Right hindlimb (tissue), 1 donor: ENCODE measurements at regions not wholly inside any gene's neighbourhood (a gene's known extent, or its start where the extent isn't known, plus 50 kb on each side); places are given as distances from the start of the nearest gene placed in this dataset.
A peak's percentile ranks its signal among the peaks of the same experiment; 100 is the strongest.
"Not testable (repeated sequence)": the region's sequence is repeated elsewhere in the genome, so short reads cannot be mapped to it uniquely, and the experiment has no call there.

ENCODE experiments used
- DNase-seq: peaks from one replicate; pipeline ENCODE4 v3.0.0-alpha.2; 2018

DNA sequence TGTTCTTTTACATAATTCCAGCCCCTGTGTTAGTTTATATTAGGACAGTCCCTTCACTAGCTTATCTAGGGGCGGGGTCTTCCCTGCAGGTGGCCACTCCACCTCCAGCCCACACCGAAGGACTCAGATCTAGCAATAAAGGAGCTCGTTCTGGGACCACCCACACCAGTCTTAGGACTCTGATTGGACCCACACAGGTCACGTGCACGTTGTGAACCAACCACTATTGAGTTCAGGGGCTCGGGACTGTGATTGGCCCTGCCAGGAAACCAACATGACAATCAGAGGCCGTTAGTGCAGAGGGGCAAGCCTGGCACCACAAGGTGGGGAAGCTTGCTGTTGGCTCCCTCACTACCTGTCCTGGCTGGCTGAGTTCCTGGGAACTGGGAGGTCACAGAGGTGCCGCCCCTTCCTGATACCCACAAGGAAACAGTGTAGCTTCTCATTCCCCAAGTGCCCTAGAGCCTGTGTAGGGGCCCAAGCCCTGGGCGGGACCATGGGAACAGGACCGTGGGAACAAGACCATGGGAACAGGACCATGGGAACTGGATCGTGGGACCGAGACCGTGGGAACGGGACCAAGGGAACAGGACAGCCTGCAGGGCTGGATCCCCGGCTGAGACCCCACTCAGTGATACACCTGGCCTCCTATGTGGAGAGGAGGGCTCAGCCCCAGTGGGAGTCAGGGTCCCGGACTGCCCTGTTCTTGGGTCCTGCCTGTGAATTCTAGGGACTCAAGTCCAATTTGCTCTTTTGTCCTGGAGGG, 297.8 kb downstream of the ADGRD1 start:
- DNase-seq, result no peak

DNA sequence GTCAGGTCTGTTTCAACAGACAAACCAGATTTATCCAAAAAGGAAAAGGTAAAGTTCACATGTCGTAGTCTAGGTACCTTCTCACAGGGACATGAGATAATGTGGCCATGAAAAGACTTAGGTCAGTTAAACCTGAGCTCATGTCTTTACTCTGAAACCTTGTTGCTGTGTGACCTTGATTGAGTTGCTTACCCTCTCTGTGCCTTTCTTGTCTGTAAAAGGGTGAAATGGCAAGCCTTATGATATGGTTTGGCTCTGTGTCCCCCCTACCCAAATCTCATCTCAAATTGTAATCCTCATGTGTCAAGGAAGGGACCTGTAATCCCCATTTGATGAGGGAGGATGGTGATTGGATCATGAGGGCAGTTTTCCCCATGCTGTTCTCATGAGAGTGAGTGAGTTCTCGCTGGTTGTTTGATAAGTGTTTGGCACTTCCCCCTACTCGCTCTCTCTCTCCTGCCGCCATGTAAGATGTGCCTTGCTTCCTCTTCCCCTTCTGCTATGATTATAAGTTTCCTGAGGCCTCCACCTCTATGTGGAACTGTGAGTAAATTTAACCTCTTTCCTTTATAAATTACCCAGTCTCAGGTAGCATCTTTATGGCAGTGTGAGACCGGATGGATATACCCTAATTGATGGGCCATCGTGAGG, 299.8 kb downstream of the ADGRD1 start:
- no peak for DNase-seq

- no peak for DNase-seq
Observed at GRCh38 chr12:131254374-131254773, 300.7 kb downstream of the ADGRD1 start.

DNA sequence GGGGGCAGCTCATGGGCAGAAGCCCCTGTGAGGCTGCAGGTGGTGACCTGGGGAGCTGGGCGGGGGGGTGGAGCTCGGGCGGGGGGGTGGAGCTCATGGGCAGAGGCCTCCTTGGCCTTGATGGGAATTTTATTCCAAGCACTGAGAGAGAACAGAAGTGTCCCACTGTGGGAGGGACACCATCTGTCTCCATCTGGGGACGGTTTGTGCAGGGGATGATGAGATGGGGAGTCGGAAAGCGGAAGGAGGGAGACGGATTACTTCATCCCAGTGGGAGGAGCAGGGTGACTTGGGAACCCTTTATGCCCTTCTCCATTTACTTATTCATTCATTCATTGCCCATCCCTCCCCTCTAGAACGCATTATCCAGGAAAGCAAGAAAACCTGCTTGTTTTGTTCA, 304.7 kb downstream of the ADGRD1 start:
- no peak for DNase-seq

DNA sequence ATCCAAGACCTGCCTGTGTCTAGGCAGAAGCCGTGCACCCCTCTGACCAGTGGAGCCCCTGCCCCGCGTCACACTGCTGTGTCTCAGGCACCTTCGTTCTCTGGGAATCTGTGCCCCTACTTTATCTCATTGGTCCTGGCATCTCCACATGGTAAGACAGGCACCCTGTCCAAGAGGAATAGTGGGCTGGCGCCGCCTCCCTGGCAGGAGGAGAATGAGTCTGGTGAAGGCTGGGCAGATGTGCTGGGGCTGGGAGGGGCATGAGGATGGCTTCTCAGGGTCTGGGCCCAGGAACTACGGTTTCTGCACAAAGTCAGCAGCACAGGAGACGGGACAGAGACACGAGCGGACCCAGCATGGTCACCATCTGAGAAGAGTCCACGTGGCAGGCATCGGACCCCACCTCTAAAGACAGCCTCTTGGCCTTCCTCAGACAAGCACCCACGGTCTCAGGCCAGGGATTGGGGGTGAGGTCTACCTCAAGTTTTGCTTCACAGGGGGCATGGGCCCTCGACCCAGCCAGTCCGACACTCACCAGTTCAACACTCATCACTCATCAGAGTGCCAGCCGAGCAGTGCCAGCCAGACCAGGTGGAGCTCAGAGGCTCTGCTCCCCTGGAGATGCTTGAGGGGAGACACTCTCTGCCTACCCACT, 306.7 kb downstream of the ADGRD1 start:
- no peak for DNase-seq

GRCh38 chr12:131260954-131261353, 307.2 kb downstream of the ADGRD1 start:
- no peak for DNase-seq

DNA sequence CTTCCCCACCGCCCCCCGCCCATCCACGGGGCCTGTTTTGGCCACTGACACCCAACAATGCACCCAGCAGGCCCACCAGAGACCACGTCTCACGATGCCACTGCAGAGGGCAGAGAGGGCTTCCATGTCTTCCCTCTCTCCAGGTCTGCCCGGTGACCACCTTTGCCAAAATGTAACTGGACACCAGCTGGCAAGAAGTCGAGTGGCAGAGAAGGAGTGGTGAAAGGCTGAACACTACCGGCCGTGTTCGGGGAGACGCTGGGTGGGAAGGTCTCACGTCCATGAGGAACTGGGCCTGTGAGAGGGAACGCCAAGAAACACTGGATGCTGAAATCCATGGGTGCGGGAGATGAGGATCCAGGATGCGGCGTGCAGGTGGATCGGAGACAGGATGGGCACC, 308.2 kb downstream of the ADGRD1 start:
- no peak for DNase-seq

- DNase-seq, result no peak
Observed at GRCh38 chr12:131263626-131264025, 309.9 kb downstream of the ADGRD1 start.

GRCh38 chr12:131264635-131265034, 310.9 kb downstream of the ADGRD1 start:
- DNase-seq, result no peak

DNA sequence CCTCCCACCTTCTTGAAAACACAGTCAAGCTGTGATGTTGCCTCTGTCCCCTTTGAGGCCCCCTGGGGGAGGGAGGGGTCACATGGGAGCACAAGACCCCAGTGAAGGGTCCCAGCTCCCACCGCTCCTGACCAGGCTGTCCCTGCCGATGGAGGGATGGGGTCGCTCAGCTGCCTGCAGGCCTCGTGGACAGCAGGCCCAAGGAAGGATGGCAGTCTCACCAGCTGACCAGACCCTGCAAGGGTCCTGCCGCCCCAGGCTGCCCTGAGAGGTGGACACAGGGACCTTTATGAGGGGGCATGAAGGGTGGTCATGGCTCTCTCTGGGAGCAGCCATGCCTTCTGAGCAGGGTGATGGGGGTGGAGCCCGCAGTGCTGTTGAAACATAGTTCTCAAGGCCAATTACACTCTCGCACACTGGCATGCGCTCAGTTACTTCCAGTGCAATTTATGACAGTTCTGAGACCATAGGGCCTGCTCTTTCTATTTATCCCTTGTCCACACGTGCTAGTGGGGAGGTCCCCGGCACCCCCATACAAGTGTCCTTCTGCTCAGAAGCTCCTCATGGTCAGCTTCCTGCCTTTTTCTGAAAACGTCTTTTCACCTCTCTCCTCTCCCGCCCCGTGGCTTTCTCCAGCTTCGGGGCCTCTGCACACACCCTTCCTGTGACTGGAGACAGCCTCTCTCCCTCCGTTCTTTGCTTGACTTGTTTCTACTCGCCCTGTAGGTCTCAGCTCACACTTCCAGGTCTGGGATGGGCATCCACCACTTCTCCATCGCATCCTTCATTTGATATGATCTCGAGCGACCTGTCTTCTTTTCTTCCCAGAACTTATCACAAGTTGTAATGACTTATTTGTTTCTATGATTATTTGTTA, 313.1 kb downstream of the ADGRD1 start:
- no peak for DNase-seq

GRCh38 chr12:131267576-131267975, 313.9 kb downstream of the ADGRD1 start:
- no peak for DNase-seq

GRCh38 chr12:131268123-131268522, 314.4 kb downstream of the ADGRD1 start:
- peak; percentile 33 for DNase-seq

- not testable (repeated sequence) for DNase-seq
Observed at GRCh38 chr12:131268571-131268970, 314.9 kb downstream of the ADGRD1 start.

- no peak for DNase-seq
Observed at GRCh38 chr12:131269551-131269950, 315.8 kb downstream of the ADGRD1 start.

DNA sequence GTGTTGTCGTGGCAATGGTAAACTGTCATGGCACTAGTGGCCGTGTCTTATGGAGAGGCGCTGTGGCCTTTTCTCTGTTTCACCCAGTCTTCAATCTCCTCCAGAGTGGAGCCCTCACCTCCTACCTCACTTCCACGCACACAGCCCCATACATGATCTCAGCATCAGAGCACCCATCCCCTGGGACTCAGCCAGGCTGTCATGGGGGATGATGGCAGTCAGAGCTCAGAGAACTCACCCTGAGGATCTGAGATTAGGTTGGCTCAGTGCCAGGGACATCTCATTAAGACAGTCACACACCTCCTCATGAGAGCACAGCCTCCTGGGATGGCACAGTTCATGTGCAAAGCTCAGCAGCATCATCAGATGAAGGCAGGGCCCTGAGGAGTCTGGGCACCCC, 316.3 kb downstream of the ADGRD1 start:
- DNase-seq, result not testable (repeated sequence)

GRCh38 chr12:131271724-131272123, 318.0 kb downstream of the ADGRD1 start:
- no peak for DNase-seq

DNA sequence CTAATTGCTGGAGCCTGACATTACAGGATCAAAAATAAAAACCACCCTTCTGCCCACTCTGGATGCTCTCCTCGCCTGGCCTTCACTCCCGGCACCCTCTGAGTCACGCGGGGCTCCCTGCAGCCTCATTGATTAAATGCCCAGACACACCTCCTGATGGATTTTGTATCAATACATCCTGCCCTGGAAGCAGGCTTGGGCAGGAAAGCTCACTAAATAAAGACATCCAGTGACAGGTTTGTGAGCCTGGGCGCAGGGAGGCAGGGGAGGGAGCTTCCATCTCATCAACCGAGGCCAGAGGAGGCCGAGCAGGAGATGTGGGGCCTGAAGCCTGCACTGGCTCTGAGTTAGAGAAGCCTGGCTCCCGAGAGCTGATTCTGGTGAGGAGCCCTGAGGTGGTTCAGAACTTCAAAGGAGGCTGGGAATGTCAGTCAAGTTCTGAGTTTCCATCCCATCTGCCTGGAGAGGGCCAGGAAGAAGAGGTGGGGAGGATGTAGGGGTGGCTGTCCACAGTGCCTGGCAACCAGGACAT, 318.6 kb downstream of the ADGRD1 start:
- not testable (repeated sequence) for DNase-seq

- no peak for DNase-seq
Observed at GRCh38 chr12:131273291-131273845, 319.7 kb downstream of the ADGRD1 start.

- no peak for DNase-seq
Observed at GRCh38 chr12:131274061-131274460, 320.4 kb downstream of the ADGRD1 start.

DNA sequence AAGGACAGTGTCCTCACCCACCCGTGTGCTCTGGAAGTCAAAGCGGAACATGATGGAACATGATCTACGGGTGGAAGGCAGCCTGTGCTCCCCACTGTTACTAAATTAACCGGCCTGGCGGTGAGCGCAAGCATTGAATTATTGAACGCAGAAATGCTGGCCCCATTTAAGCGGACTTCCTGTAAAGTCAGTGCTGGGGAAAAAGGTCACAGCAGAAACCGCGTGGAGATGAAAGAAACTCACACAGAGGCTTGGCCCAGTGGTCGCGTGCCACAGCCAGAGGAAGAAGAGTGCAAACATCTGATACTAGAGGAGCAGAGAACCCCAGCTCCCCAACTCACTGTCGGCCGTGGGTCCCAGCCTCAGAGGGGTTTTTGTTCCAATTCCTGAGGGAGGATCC, 321.2 kb downstream of the ADGRD1 start:
- no peak for DNase-seq

DNA sequence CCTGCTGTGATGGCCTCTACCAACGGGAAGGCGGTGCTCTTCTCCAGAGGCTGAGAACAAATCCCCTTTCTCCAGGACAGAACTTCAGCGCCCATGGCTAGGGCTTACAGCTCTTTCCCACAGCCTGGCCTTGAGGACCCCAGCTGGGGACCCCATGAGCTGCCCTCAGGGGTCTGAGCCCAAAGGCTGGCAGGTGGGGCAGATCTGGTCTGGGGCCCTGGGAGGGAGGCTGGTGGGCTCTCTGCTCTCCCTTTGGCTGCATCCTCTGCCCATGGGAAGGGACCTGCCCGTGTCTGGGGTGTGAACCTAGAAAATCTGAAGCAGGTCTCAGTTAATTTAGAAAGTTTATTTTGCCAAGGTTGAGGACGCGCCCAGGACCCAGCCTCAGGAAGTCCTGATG, 322.1 kb downstream of the ADGRD1 start:
- DNase-seq, result no peak

- DNase-seq, result no peak
Observed at GRCh38 chr12:131276501-131277185, 322.9 kb downstream of the ADGRD1 start.
